BJ (cell line): ENCODE measurements at regions not wholly inside any gene's neighbourhood (a gene's known extent, or its start where the extent isn't known, plus 50 kb on each side); places are given as distances from the start of the nearest gene placed in this dataset.

Experiments
- CTCF ChIA-PET: fragments of 350-600 bp; formaldehyde crosslinking; extraction: SDS; loops from one replicate; lab custom pipeline; 2021; ENCODE audit warnings: antibody characterized with exemption, inconsistent platforms; lab: Yijun Ruan, JAX
- POLR2A ChIA-PET: fragments of 300-600 bp; sonication (Branson Sonifier 250); formaldehyde crosslinking; extraction: SDS; loops from one replicate; lab custom pipeline; 2021; ENCODE audit warnings: antibody characterized with exemption; lab: Charles Lee
- DNase-seq: peaks from one replicate; pipeline ENCODE4 v3.0.0-alpha.2; 2011; ENCODE audit warnings: low read depth
- H3K27me3 ChIP-seq: 2 replicates; pipeline ENCODE4 v1.6.0; 2011; ENCODE audit warnings: low read length; ENCODE audit not compliant: control insufficient read depth, insufficient read depth
- H3K36me3 ChIP-seq: 2 replicates; pipeline ENCODE4 v1.5.1; 2011; ENCODE audit warnings: low read length; ENCODE audit not compliant: control insufficient read depth, insufficient read depth
- H3K4me3 ChIP-seq: 2 replicates; pipeline ENCODE4 v1.5.1; 2011; ENCODE audit warnings: low read depth, mild to moderate bottlenecking, control low read depth, low read length
- TF ChIP-seq, protein P1 (sequence below): IDR thresholded peaks from 2 replicates; pipeline ENCODE4 v1.5.1; 2011; ENCODE audit warnings: low read depth, mild to moderate bottlenecking, control low read depth, inconsistent platforms, low read length, moderate library complexity; ENCODE audit not compliant: insufficient read depth

DNA sequence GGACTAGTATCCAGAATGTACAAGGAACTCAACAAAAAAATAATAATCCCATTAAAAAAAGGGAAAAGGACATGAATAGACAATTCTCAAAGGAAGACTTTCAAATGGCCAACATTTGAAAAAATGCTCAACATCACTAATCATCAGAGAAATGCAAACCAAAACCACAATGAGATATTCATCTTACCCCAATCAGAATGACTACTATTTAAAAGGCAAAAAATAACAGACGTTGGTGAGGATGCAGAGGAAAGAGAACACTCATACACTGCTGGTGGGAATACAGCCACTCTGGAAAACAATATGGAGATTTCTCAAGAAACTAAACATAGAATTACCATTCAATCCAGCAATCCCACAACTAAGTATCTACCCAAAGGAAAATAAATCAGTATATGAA, 133.1 kb downstream of the KDR start:
- Histone ChIP-seq H3K27me3 (no peaks in the 10 kb centered on the region), H3K36me3 (no peaks in the 10 kb centered on the region), H3K4me3 (no peak overlapping the region)
- no peak for DNase-seq
- TF ChIP-seq, protein P1, sequence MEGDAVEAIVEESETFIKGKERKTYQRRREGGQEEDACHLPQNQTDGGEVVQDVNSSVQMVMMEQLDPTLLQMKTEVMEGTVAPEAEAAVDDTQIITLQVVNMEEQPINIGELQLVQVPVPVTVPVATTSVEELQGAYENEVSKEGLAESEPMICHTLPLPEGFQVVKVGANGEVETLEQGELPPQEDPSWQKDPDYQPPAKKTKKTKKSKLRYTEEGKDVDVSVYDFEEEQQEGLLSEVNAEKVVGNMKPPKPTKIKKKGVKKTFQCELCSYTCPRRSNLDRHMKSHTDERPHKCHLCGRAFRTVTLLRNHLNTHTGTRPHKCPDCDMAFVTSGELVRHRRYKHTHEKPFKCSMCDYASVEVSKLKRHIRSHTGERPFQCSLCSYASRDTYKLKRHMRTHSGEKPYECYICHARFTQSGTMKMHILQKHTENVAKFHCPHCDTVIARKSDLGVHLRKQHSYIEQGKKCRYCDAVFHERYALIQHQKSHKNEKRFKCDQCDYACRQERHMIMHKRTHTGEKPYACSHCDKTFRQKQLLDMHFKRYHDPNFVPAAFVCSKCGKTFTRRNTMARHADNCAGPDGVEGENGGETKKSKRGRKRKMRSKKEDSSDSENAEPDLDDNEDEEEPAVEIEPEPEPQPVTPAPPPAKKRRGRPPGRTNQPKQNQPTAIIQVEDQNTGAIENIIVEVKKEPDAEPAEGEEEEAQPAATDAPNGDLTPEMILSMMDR: no peak
- CTCF ChIA-PET: no interaction called here
- POLR2A ChIA-PET: no interaction called here

DNA sequence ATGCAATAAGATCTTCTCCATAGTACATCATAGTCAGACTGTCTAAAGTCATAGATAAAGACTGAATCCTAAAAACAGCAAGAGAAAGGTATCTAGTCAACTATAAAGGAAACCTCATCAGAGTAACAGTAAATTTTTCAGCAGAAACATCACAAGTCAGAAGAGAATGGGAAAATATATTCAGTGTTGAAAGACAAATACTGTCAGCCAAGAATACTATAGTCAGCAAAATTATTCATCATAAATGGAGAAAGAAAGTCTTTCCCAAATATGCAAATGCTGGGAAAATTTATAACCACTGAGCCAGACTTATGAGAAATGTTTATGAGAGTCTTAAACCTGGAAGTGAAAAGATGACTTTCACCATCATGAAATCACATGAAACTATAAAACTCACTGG, 136.7 kb downstream of the KDR start:
- no peak for DNase-seq
- Histone ChIP-seq H3K36me3 (no peaks in the 10 kb centered on the region), H3K4me3 (no peak overlapping the region), H3K27me3 (no peaks in the 10 kb centered on the region; the same call in 1 of the 2 replicates)
- POLR2A ChIA-PET: no interaction called here
- TF ChIP-seq, protein P1: no peak
- CTCF ChIA-PET: no interaction called here

DNA sequence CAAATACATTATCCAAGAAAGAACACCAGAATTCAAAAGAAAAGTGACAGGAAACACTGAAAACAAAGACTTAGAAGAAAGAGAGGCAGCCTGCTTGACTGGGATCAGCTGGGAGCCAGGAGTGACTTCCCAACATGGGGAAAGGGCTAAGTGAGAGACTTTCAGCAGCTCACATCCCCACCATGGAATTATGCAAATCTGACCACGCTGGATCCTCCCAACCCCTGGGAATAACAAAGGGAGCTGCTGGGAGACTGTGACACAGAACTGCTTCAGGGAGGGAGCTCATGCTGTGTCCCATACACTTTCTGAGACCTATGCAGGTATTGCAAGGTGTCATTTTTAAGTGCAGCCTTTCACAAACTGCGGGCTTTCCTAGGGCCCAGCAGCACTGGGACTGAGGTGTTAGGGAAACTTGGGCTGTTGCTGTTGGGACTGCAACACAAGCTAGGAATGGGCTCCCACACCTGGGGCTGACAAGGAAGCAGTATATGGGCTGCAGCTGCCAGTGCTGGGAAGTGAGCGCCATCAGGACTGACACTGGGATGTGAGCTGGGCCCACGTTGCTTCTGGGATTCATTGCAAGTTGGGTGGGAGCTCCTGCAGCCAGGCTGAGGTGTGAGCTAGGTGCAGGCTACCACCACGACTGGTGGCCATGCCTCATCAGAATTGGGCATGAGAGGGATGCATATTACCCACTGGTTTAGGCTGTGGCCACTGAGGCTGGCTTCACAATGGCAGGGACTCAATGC, 139.1 kb downstream of the KDR start:
- H3K27me3 ChIP-seq: no peaks in the 10 kb centered on the region; the same call in 1 of the 2 replicates

DNA sequence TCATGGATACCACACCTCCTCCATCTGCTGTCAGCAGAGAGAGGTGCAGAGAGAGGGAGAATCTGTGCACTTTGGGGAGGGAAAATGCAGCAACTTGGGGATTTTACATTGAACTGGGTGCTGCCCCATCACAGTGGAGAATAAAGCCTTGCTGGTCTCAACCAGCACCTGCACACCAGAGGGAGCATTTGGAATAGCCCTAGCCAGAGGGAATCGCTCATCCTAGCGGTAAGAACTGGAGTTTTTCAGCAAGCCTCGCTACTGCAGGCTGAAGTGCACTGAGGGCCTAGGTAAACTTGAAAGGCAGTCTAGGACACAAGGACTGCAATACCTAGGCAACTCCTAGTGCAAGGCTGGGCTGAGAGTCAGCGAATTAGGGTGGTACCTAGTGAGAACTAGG, 148.7 kb downstream of the KDR start:
- Histone ChIP-seq H3K27me3 (peaks cover 3% of the 10 kb centered on the region), H3K36me3 (no peaks in the 10 kb centered on the region), H3K4me3 (no peak overlapping the region)
- no peak for DNase-seq
- TF ChIP-seq, protein P1: no peak
- POLR2A ChIA-PET: no interaction called here
- CTCF ChIA-PET: interaction anchor here (0.8 to 1.1 kb wide), 2 partner anchors 336 to 760 kb away, joined by 3 read pairs; no protein-coding TSS in a partner anchor

More for the DNA sequence above, 139.1 kb downstream of the KDR start:
- no peak for DNase-seq
- CTCF ChIA-PET: no interaction called here
- H3K36me3 ChIP-seq: no peaks in the 10 kb centered on the region
- no peak overlapping the region for H3K4me3 ChIP-seq
- POLR2A ChIA-PET: no interaction called here
- TF ChIP-seq, protein P1: no peak

DNA sequence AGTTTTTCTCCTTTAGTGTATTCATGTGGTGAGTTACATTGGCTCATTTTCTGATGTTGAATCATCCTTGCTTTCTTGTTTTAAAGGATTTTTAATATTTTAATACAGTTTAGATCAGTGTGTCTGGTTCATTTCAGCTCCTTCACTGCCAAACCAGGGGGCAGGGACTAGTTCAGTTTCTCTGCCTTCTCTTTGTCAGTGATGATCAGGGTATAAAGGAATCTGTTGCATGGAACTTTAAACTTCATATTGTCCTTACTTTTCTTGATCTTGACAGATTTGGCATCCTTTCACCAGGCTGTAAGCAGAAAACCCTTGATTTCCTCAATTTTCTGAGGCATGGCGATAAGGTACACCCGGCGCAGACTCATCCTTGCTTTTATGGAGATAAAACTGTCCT, 149.4 kb downstream of the KDR start:
- H3K4me3 ChIP-seq: no peak overlapping the region
- no peak for DNase-seq

More for the DNA sequence above, 149.4 kb downstream of the KDR start:
- ChIA-PET CTCF (no interaction called here), POLR2A (no interaction called here)
- Histone ChIP-seq H3K27me3 (peaks cover 3% of the 10 kb centered on the region), H3K36me3 (no peaks in the 10 kb centered on the region)
- TF ChIP-seq, protein P1: no peak
